Neural progenitor cell (in vitro differentiated cells): ENCODE measurements at regions not wholly inside any gene's neighbourhood (a gene's known extent, or its start where the extent isn't known, plus 50 kb on each side); places are given as distances from the start of the nearest gene placed in this dataset.

Source experiments
- DNase-seq: peaks from one replicate; pipeline ENCODE4 v3.0.0-alpha.2; 2016; ENCODE audit warnings: low spot score
- H2AFZ ChIP-seq: fragments of 200-600 bp; sonication (generic); replicated peaks from 2 replicates; pipeline ENCODE4 v1.6.1; 2016; ENCODE audit warnings: antibody characterized with exemption
- H3F3A ChIP-seq: fragments of 200-600 bp; sonication (generic); 2 replicates; pipeline ENCODE4 v1.6.1; 2016; ENCODE audit warnings: antibody characterized with exemption, low read depth
- H3K27ac ChIP-seq: fragments of 200-600 bp; sonication (generic); 2 replicates; pipeline ENCODE4 v1.5.1; 2016; ENCODE audit warnings: mild to moderate bottlenecking
- H3K27me3 ChIP-seq: fragments of 200-600 bp; sonication (generic); 2 replicates; pipeline ENCODE4 v1.6.1; 2016; ENCODE audit warnings: mild to moderate bottlenecking, moderate library complexity
- H3K36me3 ChIP-seq: fragments of 200-600 bp; sonication (generic); 2 replicates; pipeline ENCODE4 v1.5.1; 2016
- H3K4me1 ChIP-seq: fragments of 200-600 bp; sonication (generic); 2 replicates; pipeline ENCODE4 v1.6.1; 2016; ENCODE audit warnings: mixed run types
- H3K4me2 ChIP-seq: fragments of 200-600 bp; sonication (generic); 2 replicates; pipeline ENCODE4 v1.6.1; 2016
- H3K4me3 ChIP-seq: fragments of 200-600 bp; sonication (generic); 2 replicates; pipeline ENCODE4 v1.5.1; 2016
- H3K79me2 ChIP-seq: fragments of 200-600 bp; sonication (generic); 2 replicates; pipeline ENCODE4 v1.6.1; 2016; ENCODE audit warnings: low read depth
- H3K9ac ChIP-seq: fragments of 200-600 bp; sonication (generic); 2 replicates; pipeline ENCODE4 v1.6.1; 2016
- H3K9me3 ChIP-seq: fragments of 200-600 bp; sonication (generic); 2 replicates; pipeline ENCODE4 v1.5.1; 2016; ENCODE audit warnings: low read depth
- H4K20me1 ChIP-seq: fragments of 200-600 bp; sonication (generic); 2 replicates; pipeline ENCODE4 v1.6.1; 2016; ENCODE audit warnings: low read depth
- H3K27ac Mint-ChIP-seq: 3 replicates; pipeline ENCODE4 v1.8.0; 2021; ENCODE audit warnings: mixed read lengths
- H3K27me3 Mint-ChIP-seq: 2 replicates; pipeline ENCODE4 v1.8.0; 2022; ENCODE audit warnings: low read depth, mild to moderate bottlenecking, inconsistent platforms, moderate library complexity, mixed read lengths; ENCODE audit not compliant: insufficient read depth
- H3K36me3 Mint-ChIP-seq: 3 replicates; pipeline ENCODE4 v1.8.0; 2021; ENCODE audit warnings: mixed read lengths
- H3K4me1 Mint-ChIP-seq: 3 replicates; pipeline ENCODE4 v1.8.0; 2021; ENCODE audit warnings: mixed read lengths
- H3K4me3 Mint-ChIP-seq: 3 replicates; pipeline ENCODE4 v1.8.0; 2021; ENCODE audit warnings: mild to moderate bottlenecking, moderate library complexity, mixed read lengths
- H3K9me3 Mint-ChIP-seq: 3 replicates; pipeline ENCODE4 v1.8.0; 2020; ENCODE audit warnings: mixed read lengths
- EZH2 ChIP-seq: fragments of 200-600 bp; sonication (generic); IDR thresholded peaks from 2 replicates; pipeline ENCODE4 v1.6.1; 2017; ENCODE audit warnings: antibody characterized with exemption, mild to moderate bottlenecking, moderate library complexity
- EZH2phosphoT487 ChIP-seq: fragments of 200-600 bp; sonication (generic); IDR thresholded peaks from 2 replicates; pipeline ENCODE4 v1.6.1; 2017; ENCODE audit warnings: antibody characterized with exemption
- TF ChIP-seq, protein P1 (sequence below): fragments of 200-600 bp; sonication (generic); IDR thresholded peaks from 2 replicates; pipeline ENCODE4 v1.5.1; 2017; ENCODE audit warnings: antibody characterized with exemption, mild to moderate bottlenecking

DNA sequence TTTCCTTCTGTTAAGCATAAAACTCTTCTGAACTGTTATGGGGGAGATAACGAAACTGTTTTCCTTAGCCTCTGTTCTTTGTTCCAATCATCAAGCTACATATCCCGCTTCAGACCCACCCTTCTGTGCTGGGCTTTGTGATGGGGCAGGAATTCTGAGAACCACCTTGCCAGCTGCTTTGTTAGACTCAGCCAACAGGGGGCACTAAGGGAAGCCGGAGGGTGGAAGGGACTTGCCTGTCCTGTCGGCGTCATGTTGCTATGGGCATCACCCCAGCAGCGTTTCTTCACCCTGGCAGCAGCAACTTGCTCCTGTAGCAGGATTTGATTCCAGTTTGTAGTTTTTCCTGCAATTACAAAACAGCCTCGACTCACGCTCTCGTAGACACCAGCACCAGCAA lies 169.1 kb downstream of the CAAP1 start:
- Histone ChIP-seq H3K27ac (no peak overlapping the region), H3K9ac (no peak overlapping the region), H4K20me1 (no peaks in the 10 kb centered on the region), H3K4me1 (peaks cover 16% of the 10 kb centered on the region), H3K9me3 (no peaks in the 10 kb centered on the region), H3K27me3 (no peaks in the 10 kb centered on the region), H2AFZ (peak overlapping the region; percentile 87), H3K4me3 (no peak overlapping the region), H3K4me2 (peak overlapping the region; percentile 71), H3K36me3 (no peaks in the 10 kb centered on the region), H3K79me2 (no peaks in the 10 kb centered on the region), H3F3A (no peaks in the 10 kb centered on the region)
- DNase-seq = peak; percentile 83
- Mint-ChIP-seq H3K4me1 (peaks cover 12% of the 10 kb centered on the region), H3K27me3 (no peaks in the 10 kb centered on the region), H3K9me3 (no peaks in the 10 kb centered on the region), H3K36me3 (no peaks in the 10 kb centered on the region), H3K27ac (no peak overlapping the region), H3K4me3 (no peak overlapping the region)
- TF ChIP-seq EZH2 = no peak
- TF ChIP-seq EZH2phosphoT487 = no peak
- TF ChIP-seq, protein P1, sequence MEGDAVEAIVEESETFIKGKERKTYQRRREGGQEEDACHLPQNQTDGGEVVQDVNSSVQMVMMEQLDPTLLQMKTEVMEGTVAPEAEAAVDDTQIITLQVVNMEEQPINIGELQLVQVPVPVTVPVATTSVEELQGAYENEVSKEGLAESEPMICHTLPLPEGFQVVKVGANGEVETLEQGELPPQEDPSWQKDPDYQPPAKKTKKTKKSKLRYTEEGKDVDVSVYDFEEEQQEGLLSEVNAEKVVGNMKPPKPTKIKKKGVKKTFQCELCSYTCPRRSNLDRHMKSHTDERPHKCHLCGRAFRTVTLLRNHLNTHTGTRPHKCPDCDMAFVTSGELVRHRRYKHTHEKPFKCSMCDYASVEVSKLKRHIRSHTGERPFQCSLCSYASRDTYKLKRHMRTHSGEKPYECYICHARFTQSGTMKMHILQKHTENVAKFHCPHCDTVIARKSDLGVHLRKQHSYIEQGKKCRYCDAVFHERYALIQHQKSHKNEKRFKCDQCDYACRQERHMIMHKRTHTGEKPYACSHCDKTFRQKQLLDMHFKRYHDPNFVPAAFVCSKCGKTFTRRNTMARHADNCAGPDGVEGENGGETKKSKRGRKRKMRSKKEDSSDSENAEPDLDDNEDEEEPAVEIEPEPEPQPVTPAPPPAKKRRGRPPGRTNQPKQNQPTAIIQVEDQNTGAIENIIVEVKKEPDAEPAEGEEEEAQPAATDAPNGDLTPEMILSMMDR = peak; percentile 77

DNA sequence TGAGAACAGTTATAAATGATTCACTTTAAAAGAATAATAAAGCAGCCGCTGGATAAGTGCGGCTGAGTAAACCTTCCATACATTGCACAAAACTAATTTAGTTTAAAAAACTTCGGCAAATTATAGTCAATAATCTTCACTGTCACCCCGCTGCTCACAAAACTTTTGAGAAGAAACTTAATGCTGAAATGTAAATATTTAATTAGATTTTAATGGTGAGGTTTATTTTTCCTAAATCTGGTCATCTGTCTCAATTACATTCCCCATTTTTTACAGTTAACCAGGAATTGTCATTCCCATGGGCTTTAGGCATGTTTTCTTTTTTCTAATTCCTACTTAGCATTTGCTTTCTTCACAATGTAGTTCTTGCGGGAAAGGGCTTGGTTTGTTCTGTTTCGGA lies 169.8 kb downstream of the CAAP1 start:
- no peak overlapping the region for H3K27ac Mint-ChIP-seq
- Histone ChIP-seq H3K4me3 (no peak overlapping the region), H2AFZ (peak overlapping the region; percentile 87), H3K4me1 (peaks cover 16% of the 10 kb centered on the region), H3F3A (no peaks in the 10 kb centered on the region), H3K27ac (no peak overlapping the region), H3K9me3 (no peaks in the 10 kb centered on the region), H3K36me3 (no peaks in the 10 kb centered on the region), H3K9ac (no peak overlapping the region), H4K20me1 (no peaks in the 10 kb centered on the region), H3K79me2 (no peaks in the 10 kb centered on the region), H3K27me3 (no peaks in the 10 kb centered on the region), H3K4me2 (peak overlapping the region; percentile 71)
- no peaks in the 10 kb centered on the region for H3K27me3 Mint-ChIP-seq
- TF ChIP-seq, protein P1 = no peak
- TF ChIP-seq EZH2 = no peak
- TF ChIP-seq EZH2phosphoT487 = no peak
- no peaks in the 10 kb centered on the region for H3K36me3 Mint-ChIP-seq
- peaks cover 12% of the 10 kb centered on the region for H3K4me1 Mint-ChIP-seq
- no peak for DNase-seq
- no peaks in the 10 kb centered on the region for H3K9me3 Mint-ChIP-seq
- no peak overlapping the region for H3K4me3 Mint-ChIP-seq

DNA sequence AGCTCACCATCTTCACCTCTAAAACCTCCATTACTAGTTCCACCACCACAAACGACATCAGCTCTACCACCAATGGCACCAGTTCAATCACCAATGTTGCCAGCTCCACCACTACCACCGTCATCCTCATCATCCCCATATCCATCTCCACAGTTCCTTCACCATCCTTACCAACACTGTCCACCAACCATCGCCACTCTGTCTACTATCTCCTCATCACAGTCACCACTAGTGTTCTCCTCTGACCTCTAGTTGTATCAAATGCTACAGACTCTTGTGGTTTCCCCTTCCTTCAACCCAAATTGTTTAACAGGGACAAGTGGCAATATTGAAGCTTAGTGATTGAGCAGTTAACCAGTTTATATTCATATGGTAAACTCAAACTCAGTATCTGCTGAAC lies 182.6 kb downstream of the CAAP1 start:
- no peaks in the 10 kb centered on the region for H3K4me1 Mint-ChIP-seq
- Histone ChIP-seq H3K9ac (no peak overlapping the region), H3F3A (no peaks in the 10 kb centered on the region), H3K9me3 (no peaks in the 10 kb centered on the region), H3K27me3 (no peaks in the 10 kb centered on the region), H3K79me2 (no peaks in the 10 kb centered on the region), H3K4me2 (no peak overlapping the region), H3K27ac (no peak overlapping the region), H3K4me3 (no peak overlapping the region), H4K20me1 (no peaks in the 10 kb centered on the region), H2AFZ (no peak overlapping the region), H3K4me1 (no peaks in the 10 kb centered on the region), H3K36me3 (no peaks in the 10 kb centered on the region)
- no peak for DNase-seq
- H3K27ac Mint-ChIP-seq = no peak overlapping the region
- H3K9me3 Mint-ChIP-seq = peaks cover 5% of the 10 kb centered on the region
- H3K36me3 Mint-ChIP-seq = peaks cover 3% of the 10 kb centered on the region
- TF ChIP-seq EZH2 = no peak
- TF ChIP-seq, protein P1 = no peak
- no peak for TF ChIP-seq EZH2phosphoT487
- no peak overlapping the region for H3K4me3 Mint-ChIP-seq
- no peaks in the 10 kb centered on the region for H3K27me3 Mint-ChIP-seq

DNA sequence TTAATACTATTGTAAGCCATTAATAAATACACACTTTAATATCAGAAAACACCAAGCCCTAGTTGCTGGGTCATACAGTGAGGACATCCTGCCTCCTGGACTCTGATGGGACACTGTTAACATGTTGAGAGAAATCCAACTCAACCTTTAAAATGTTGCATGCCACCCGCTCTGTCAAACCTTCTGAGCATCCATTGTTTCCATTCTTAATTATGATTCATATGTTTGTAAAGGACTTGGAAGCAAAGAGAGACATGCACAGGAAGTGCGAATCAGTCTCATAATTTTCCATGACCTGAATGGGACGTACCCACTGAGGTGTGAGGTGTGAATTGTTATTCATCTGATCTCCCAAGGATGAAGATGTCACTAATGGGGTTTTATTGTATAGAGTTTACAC lies 186.4 kb downstream of the CAAP1 start:
- H3K9ac ChIP-seq = no peak overlapping the region
- no peak for DNase-seq
- H3K27me3 Mint-ChIP-seq = no peaks in the 10 kb centered on the region
- H3K9me3 ChIP-seq = no peaks in the 10 kb centered on the region
- no peaks in the 10 kb centered on the region for H3K79me2 ChIP-seq
- no peak overlapping the region for H3K27ac Mint-ChIP-seq
- no peak for TF ChIP-seq EZH2phosphoT487
- TF ChIP-seq, protein P1 = no peak
- H3K4me3 ChIP-seq = no peak overlapping the region
- H3K4me2 ChIP-seq = no peak overlapping the region
- no peaks in the 10 kb centered on the region for H3K4me1 Mint-ChIP-seq
- no peaks in the 10 kb centered on the region for H3K4me1 ChIP-seq
- H3K27me3 ChIP-seq = no peaks in the 10 kb centered on the region
- H3K36me3 Mint-ChIP-seq = peaks cover 3% of the 10 kb centered on the region
- H4K20me1 ChIP-seq = no peaks in the 10 kb centered on the region
- H3K9me3 Mint-ChIP-seq = peaks cover 5% of the 10 kb centered on the region
- H3K27ac ChIP-seq = no peak overlapping the region
- H2AFZ ChIP-seq = no peak overlapping the region
- no peak overlapping the region for H3K4me3 Mint-ChIP-seq
- H3K36me3 ChIP-seq = no peaks in the 10 kb centered on the region
- no peaks in the 10 kb centered on the region for H3F3A ChIP-seq
